DND-41 (cell line): ENCODE measurements at regions not wholly inside any gene's neighbourhood (a gene's known extent, or its start where the extent isn't known, plus 50 kb on each side); places are given as distances from the start of the nearest gene placed in this dataset.

Experiments used
- ATAC-seq: fragments of 200-7000 bp; cut with Tn5 transposase; 3 replicates; pipeline ENCODE4 v1.9.1; 2021; ENCODE audit warnings: low read depth; ENCODE audit not compliant: insufficient read depth
- DNase-seq: peaks from one replicate; pipeline ENCODE4 v3.0.0-alpha.2; 2020
- H2AFZ ChIP-seq: 2 replicates; pipeline ENCODE4 v1.6.0; 2012; ENCODE audit warnings: low read depth, low read length
- H3K27ac ChIP-seq: 2 replicates; pipeline ENCODE4 v1.5.1; 2012; ENCODE audit warnings: low read length, inconsistent platforms
- H3K27me3 ChIP-seq: fragments of 200-600 bp; sonication (generic); 2 replicates; pipeline ENCODE4 v1.6.0; 2012; ENCODE audit warnings: low read length, mild to moderate bottlenecking, inconsistent platforms; ENCODE audit not compliant: insufficient read depth, poor library complexity
- H3K36me3 ChIP-seq: 2 replicates; pipeline ENCODE4 v1.5.1; 2012; ENCODE audit warnings: low read length, inconsistent platforms; ENCODE audit not compliant: insufficient read depth
- H3K4me1 ChIP-seq: 2 replicates; pipeline ENCODE4 v1.5.1; 2012; ENCODE audit warnings: mild to moderate bottlenecking, low read length; ENCODE audit not compliant: insufficient read depth
- H3K4me2 ChIP-seq: 2 replicates; pipeline ENCODE4 v1.6.0; 2012; ENCODE audit warnings: mild to moderate bottlenecking, moderate library complexity, low read length, inconsistent platforms; ENCODE audit not compliant: insufficient read depth
- H3K4me3 ChIP-seq, 2 experiments: fragments of 200-600 bp in 1 of 2; shearing (Covaris generic) in 1 of 2; 2 replicates each; pipeline ENCODE4 v1.5.1; 2012 to 2016; ENCODE audit warnings: inconsistent platforms in 2 of 2, low read length in 2 of 2, mild to moderate bottlenecking in 2 of 2, low read depth in 1 of 2, moderate library complexity in 1 of 2
- H3K79me2 ChIP-seq: 2 replicates; pipeline ENCODE4 v1.6.0; 2012; ENCODE audit warnings: low read length, inconsistent platforms; ENCODE audit not compliant: insufficient read depth
- H3K9ac ChIP-seq: 2 replicates; pipeline ENCODE4 v1.6.0; 2012; ENCODE audit warnings: low read depth, mild to moderate bottlenecking, inconsistent platforms, low read length, moderate library complexity
- H3K9me3 ChIP-seq: 2 replicates; pipeline ENCODE4 v1.5.1; 2012; ENCODE audit warnings: low read length, moderate library complexity, mild to moderate bottlenecking, inconsistent platforms; ENCODE audit not compliant: insufficient read depth, severe bottlenecking
- H4K20me1 ChIP-seq: 2 replicates; pipeline ENCODE4 v1.6.0; 2012; ENCODE audit warnings: low read length; ENCODE audit not compliant: insufficient read depth
- CTCF ChIP-seq: IDR thresholded peaks from 2 replicates; pipeline ENCODE4 v1.5.1; 2012; ENCODE audit warnings: borderline replicate concordance, low read length, moderate library complexity, mild to moderate bottlenecking; ENCODE audit not compliant: poor library complexity, severe bottlenecking; ENCODE audit errors: extremely low read depth
- EZH2 ChIP-seq: IDR thresholded peaks from 3 replicates; pipeline ENCODE4 v1.6.1; 2012; ENCODE audit warnings: borderline replicate concordance, low read depth, mild to moderate bottlenecking, moderate library complexity, low read length, inconsistent platforms; ENCODE audit not compliant: severe bottlenecking

GRCh38 chr5:106690585-106690984 is 980.2 kb downstream of the EFNA5 start:
- Histone ChIP-seq H3K9ac (no peak overlapping the region), H3K9me3 (no peaks in the 10 kb centered on the region), H3K4me1 (no peaks in the 10 kb centered on the region), H3K4me2 (no peak overlapping the region), H3K79me2 (no peaks in the 10 kb centered on the region), H3K4me3 (no peak overlapping the region), H3K36me3 (no peaks in the 10 kb centered on the region), H3K27me3 (no peaks in the 10 kb centered on the region), H2AFZ (no peak overlapping the region), H4K20me1 (no peaks in the 10 kb centered on the region), H3K27ac (no peak overlapping the region)
- no peak for DNase-seq
- no peak for ATAC-seq
- TF ChIP-seq CTCF (no peak), EZH2 (no peak)

GRCh38 chr5:106680330-106680729 is 990.4 kb downstream of the EFNA5 start:
- H3K4me1 ChIP-seq: no peaks in the 10 kb centered on the region
- no peak overlapping the region for H3K4me3 ChIP-seq
- no peak for TF ChIP-seq CTCF
- no peak for TF ChIP-seq EZH2
- no peaks in the 10 kb centered on the region for H3K27me3 ChIP-seq
- no peaks in the 10 kb centered on the region for H3K36me3 ChIP-seq
- H3K4me2 ChIP-seq: peak overlapping the region; percentile 41
- no peak overlapping the region for H3K9ac ChIP-seq
- no peaks in the 10 kb centered on the region for H3K9me3 ChIP-seq
- H4K20me1 ChIP-seq: no peaks in the 10 kb centered on the region
- H2AFZ ChIP-seq: no peak overlapping the region
- ATAC-seq (peak; percentile 80), DNase-seq (no peak)
- H3K27ac ChIP-seq: no peak overlapping the region; the same call in 1 of the 2 replicates
- H3K79me2 ChIP-seq: no peaks in the 10 kb centered on the region

GRCh38 chr5:106677057-106677456 is 993.7 kb downstream of the EFNA5 start:
- H3K9ac ChIP-seq: no peak overlapping the region
- H3K27ac ChIP-seq: no peak overlapping the region
- no peak for ATAC-seq
- no peaks in the 10 kb centered on the region for H3K36me3 ChIP-seq
- H3K9me3 ChIP-seq: no peaks in the 10 kb centered on the region
- no peaks in the 10 kb centered on the region for H3K4me1 ChIP-seq
- no peaks in the 10 kb centered on the region for H3K27me3 ChIP-seq
- H4K20me1 ChIP-seq: no peaks in the 10 kb centered on the region
- H3K79me2 ChIP-seq: no peaks in the 10 kb centered on the region
- no peak overlapping the region for H3K4me3 ChIP-seq
- no peak overlapping the region for H3K4me2 ChIP-seq
- no peak for DNase-seq
- TF ChIP-seq EZH2 (no peak), CTCF (no peak)
- H2AFZ ChIP-seq: no peak overlapping the region

GRCh38 chr5:106675687-106676086 is 995.0 kb downstream of the EFNA5 start:
- Histone ChIP-seq H2AFZ (no peak overlapping the region), H3K36me3 (no peaks in the 10 kb centered on the region), H3K9ac (no peak overlapping the region), H3K27ac (no peak overlapping the region), H3K4me3 (no peak overlapping the region), H3K79me2 (no peaks in the 10 kb centered on the region), H3K27me3 (no peaks in the 10 kb centered on the region), H3K4me1 (no peaks in the 10 kb centered on the region), H3K4me2 (no peak overlapping the region), H4K20me1 (no peaks in the 10 kb centered on the region), H3K9me3 (no peaks in the 10 kb centered on the region)
- no peak for DNase-seq
- ATAC-seq: no peak
- TF ChIP-seq CTCF (no peak), EZH2 (no peak)
